ENCODE measurements at regions not wholly inside any gene's neighbourhood (a gene's known extent, or its start where the extent isn't known, plus 50 kb on each side); places are given as distances from the start of the nearest gene placed in this dataset.

DNA sequence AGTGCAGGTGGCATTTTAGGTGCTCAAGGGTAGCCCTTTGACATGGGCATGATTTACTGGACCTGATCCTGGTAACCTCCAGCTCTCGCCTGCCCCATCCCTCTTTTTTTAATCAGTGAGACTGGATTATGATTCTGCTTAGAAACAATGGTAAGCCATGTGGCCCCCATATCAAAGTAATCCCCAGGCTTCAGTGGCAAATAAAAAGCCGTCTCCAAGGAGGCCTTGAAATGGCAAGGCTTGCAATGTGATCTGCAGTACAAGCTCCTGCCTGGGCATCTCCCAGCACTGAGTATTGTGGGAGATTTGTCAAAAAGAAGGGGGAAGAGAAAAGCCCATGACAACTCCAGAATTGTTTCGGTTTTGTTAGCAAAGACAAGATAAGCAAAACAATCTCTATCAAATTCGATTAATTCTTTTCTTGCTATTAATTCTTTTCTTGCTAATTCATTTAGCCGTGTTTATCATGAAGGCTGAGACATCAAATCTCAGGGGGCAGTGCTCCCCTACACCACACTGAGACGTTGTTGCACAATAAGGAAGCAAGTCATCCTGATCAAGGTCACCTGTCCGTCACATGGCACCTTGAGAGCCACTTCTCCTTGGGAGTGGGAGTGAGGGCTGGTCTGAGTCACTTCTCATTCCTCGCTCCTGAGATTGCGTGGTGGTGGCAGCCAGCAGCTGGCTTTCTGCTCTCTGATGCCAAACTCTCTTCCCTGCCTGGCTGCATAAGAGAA, 312.7 kb upstream of the GATB start (continued):
- TF ChIP-seq RBAK (tag by site-specific recombination; IDR thresholded peaks at IDR 0.05), result no peak
- no peak for TF ChIP-seq ZNF624 (tag by site-specific recombination; IDR thresholded peaks at IDR 0.05)
- TF ChIP-seq MZF1 (tag by site-specific recombination; IDR thresholded peaks at IDR 0.05; ENCODE audit: borderline replicate concordance), result no peak
- TF ChIP-seq KLF10 (tag by site-specific recombination; IDR thresholded peaks at IDR 0.05), result no peak
- no peak for TF ChIP-seq ZNF596 (tag by site-specific recombination; IDR thresholded peaks at IDR 0.05)
- no peak for TF ChIP-seq ZNF221 (tag by site-specific recombination; IDR thresholded peaks at IDR 0.05; ENCODE audit: borderline replicate concordance)
- TF ChIP-seq BCL11B (tag by site-specific recombination; IDR thresholded peaks at IDR 0.05; ENCODE audit: low read depth), result no peak
- TF ChIP-seq, protein P1, sequence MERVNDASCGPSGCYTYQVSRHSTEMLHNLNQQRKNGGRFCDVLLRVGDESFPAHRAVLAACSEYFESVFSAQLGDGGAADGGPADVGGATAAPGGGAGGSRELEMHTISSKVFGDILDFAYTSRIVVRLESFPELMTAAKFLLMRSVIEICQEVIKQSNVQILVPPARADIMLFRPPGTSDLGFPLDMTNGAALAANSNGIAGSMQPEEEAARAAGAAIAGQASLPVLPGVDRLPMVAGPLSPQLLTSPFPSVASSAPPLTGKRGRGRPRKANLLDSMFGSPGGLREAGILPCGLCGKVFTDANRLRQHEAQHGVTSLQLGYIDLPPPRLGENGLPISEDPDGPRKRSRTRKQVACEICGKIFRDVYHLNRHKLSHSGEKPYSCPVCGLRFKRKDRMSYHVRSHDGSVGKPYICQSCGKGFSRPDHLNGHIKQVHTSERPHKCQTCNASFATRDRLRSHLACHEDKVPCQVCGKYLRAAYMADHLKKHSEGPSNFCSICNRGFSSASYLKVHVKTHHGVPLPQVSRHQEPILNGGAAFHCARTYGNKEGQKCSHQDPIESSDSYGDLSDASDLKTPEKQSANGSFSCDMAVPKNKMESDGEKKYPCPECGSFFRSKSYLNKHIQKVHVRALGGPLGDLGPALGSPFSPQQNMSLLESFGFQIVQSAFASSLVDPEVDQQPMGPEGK (tag by site-specific recombination; IDR thresholded peaks at IDR 0.05), result no peak
- no peak for TF ChIP-seq ZNF623 (tag by site-specific recombination; IDR thresholded peaks at IDR 0.05)

DNA sequence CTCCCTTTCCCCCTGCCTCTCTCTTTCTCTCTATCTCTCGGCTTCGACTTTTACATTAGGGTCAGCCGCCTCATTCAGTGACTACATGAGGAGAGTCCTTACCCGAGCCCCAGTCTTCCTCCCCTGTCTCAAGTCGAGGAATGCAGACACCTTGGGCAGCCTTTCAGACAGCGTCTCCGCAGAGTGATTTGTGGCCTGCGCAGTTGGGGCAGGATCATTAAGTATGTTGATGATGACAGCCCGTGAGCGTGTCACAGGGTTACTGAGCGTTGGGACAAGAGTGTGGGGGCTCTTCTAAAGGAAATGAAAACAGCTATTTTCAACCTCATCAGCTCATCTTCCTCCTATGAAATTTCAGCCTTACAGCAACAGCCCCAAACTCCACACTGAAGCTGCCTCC, 312.1 kb upstream of the GATB start:
- Histone ChIP-seq H3K27ac (ENCODE audit: extremely low read depth, low read depth, low read length) (no peak overlapping the region), H3K4me1 (ENCODE audit: control insufficient read depth, insufficient read depth, low read length) (no peaks in the 10 kb centered on the region), H3K36me3 (ENCODE audit: control insufficient read depth in 2 of 2, insufficient read depth in 1 of 2, low read length in 2 of 2) (no peaks in the 10 kb centered on the region), H3K4me3 (ENCODE audit: low read depth, low read length) (no peak overlapping the region), H3K9me3 (ENCODE audit: control insufficient read depth, insufficient read depth, low read depth, low read length) (no peaks in the 10 kb centered on the region)
- ChIA-PET CTCF (no interaction called here), POLR2A (no interaction called here)
- TF ChIP-seq, protein P2, sequence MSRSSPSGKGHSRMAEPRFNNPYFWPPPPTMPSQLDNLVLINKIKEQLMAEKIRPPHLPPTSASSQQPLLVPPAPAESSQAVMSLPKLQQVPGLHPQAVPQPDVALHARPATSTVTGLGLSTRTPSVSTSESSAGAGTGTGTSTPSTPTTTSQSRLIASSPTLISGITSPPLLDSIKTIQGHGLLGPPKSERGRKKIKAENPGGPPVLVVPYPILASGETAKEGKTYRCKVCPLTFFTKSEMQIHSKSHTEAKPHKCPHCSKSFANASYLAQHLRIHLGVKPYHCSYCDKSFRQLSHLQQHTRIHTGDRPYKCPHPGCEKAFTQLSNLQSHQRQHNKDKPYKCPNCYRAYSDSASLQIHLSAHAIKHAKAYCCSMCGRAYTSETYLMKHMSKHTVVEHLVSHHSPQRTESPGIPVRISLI (tag by site-specific recombination; IDR thresholded peaks at IDR 0.05), result no peak
- TF ChIP-seq ZNF660 (tag by site-specific recombination; IDR thresholded peaks at IDR 0.05) (no peak), ZNF138 (tag by site-specific recombination; IDR thresholded peaks at IDR 0.05; ENCODE audit: borderline replicate concordance) (no peak), GFI1B (tag by site-specific recombination; IDR thresholded peaks at IDR 0.05) (no peak), ZNF621 (tag by site-specific recombination; IDR thresholded peaks at IDR 0.05) (no peak), ZNF426 (tag by site-specific recombination; IDR thresholded peaks at IDR 0.05) (no peak), ZNF37A (tag by site-specific recombination; IDR thresholded peaks at IDR 0.05) (no peak), ZNF132 (tag by site-specific recombination; IDR thresholded peaks at IDR 0.05; ENCODE audit: borderline replicate concordance) (no peak), ZNF302 (tag by site-specific recombination; IDR thresholded peaks at IDR 0.05; ENCODE audit: low read depth) (no peak), ZNF561 (tag by site-specific recombination; IDR thresholded peaks at IDR 0.05; ENCODE audit: borderline replicate concordance) (no peak)
- TF ChIP-seq, protein P3, sequence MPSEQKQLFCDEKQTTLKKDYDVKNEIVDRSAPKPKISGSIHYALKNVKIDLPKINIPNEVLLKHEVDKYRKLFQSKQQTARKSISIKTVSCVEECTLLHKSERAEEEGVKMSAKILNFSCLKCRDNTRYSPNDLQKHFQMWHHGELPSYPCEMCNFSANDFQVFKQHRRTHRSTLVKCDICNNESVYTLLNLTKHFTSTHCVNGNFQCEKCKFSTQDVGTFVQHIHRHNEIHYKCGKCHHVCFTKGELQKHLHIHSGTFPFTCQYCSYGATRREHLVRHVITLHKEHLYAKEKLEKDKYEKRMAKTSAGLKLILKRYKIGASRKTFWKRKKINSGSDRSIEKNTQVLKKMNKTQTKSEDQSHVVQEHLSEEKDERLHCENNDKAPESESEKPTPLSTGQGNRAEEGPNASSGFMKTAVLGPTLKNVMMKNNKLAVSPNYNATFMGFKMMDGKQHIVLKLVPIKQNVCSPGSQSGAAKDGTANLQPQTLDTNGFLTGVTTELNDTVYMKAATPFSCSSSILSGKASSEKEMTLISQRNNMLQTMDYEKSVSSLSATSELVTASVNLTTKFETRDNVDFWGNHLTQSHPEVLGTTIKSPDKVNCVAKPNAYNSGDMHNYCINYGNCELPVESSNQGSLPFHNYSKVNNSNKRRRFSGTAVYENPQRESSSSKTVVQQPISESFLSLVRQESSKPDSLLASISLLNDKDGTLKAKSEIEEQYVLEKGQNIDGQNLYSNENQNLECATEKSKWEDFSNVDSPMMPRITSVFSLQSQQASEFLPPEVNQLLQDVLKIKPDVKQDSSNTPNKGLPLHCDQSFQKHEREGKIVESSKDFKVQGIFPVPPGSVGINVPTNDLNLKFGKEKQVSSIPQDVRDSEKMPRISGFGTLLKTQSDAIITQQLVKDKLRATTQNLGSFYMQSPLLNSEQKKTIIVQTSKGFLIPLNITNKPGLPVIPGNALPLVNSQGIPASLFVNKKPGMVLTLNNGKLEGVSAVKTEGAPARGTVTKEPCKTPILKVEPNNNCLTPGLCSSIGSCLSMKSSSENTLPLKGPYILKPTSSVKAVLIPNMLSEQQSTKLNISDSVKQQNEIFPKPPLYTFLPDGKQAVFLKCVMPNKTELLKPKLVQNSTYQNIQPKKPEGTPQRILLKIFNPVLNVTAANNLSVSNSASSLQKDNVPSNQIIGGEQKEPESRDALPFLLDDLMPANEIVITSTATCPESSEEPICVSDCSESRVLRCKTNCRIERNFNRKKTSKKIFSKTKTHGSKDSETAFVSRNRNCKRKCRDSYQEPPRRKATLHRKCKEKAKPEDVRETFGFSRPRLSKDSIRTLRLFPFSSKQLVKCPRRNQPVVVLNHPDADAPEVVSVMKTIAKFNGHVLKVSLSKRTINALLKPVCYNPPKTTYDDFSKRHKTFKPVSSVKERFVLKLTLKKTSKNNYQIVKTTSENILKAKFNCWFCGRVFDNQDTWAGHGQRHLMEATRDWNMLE (tag by site-specific recombination; conservative IDR thresholded peaks at IDR 0.05; ENCODE audit: low read depth), result no peak
- TF ChIP-seq, protein P4, sequence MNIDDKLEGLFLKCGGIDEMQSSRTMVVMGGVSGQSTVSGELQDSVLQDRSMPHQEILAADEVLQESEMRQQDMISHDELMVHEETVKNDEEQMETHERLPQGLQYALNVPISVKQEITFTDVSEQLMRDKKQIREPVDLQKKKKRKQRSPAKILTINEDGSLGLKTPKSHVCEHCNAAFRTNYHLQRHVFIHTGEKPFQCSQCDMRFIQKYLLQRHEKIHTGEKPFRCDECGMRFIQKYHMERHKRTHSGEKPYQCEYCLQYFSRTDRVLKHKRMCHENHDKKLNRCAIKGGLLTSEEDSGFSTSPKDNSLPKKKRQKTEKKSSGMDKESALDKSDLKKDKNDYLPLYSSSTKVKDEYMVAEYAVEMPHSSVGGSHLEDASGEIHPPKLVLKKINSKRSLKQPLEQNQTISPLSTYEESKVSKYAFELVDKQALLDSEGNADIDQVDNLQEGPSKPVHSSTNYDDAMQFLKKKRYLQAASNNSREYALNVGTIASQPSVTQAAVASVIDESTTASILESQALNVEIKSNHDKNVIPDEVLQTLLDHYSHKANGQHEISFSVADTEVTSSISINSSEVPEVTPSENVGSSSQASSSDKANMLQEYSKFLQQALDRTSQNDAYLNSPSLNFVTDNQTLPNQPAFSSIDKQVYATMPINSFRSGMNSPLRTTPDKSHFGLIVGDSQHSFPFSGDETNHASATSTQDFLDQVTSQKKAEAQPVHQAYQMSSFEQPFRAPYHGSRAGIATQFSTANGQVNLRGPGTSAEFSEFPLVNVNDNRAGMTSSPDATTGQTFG (tag by site-specific recombination; IDR thresholded peaks at IDR 0.05; ENCODE audit: borderline replicate concordance), result no peak
- TF ChIP-seq, protein P5, sequence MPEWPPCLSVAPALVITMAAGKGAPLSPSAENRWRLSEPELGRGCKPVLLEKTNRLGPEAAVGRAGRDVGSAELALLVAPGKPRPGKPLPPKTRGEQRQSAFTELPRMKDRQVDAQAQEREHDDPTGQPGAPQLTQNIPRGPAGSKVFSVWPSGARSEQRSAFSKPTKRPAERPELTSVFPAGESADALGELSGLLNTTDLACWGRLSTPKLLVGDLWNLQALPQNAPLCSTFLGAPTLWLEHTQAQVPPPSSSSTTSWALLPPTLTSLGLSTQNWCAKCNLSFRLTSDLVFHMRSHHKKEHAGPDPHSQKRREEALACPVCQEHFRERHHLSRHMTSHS (tag by site-specific recombination; IDR thresholded peaks at IDR 0.05), result no peak
